K562 (cell line): ENCODE measurements at regions not wholly inside any gene's neighbourhood (a gene's known extent, or its start where the extent isn't known, plus 50 kb on each side); places are given as distances from the start of the nearest gene placed in this dataset.

Source experiments
- CREB1 ChIP-seq, 2 experiments: sonication (generic) in 1 of 2; formaldehyde crosslinking in 1 of 2; IDR thresholded peaks; 2 replicates each; pipeline versions ENCODE4 v1.6.1 to v1.8.0; 2012 to 2022; ENCODE audit warnings: inconsistent platforms in 1 of 2, mild to moderate bottlenecking in 1 of 2, missing genetic modification reagents in 1 of 2, moderate library complexity in 1 of 2
- CTCF ChIP-seq, 3 experiments: IDR thresholded peaks in 2 of 3; conservative IDR thresholded peaks in 1 of 3; 2 replicates each; pipeline ENCODE4 v1.5.1; 2011 to 2012; ENCODE audit warnings: low read length in 3 of 3, mild to moderate bottlenecking in 3 of 3, control low read depth in 2 of 3, improper control_type of control experiment in 1 of 3, inconsistent platforms in 1 of 3, low read depth in 1 of 3, mixed read lengths in 1 of 3, moderate library complexity in 1 of 3; ENCODE audit not compliant: insufficient read depth in 2 of 3
- GABPB1 ChIP-seq: sonication (generic); formaldehyde crosslinking; IDR thresholded peaks from 2 replicates; pipeline ENCODE4 v1.8.0; 2022; ENCODE audit warnings: mild to moderate bottlenecking, missing genetic modification reagents
- KLF16 ChIP-seq: IDR thresholded peaks from 2 replicates; pipeline ENCODE4 v1.6.1; 2016; ENCODE audit warnings: antibody characterized with exemption
- POLR2AphosphoS5 ChIP-seq: IDR thresholded peaks from 2 replicates; pipeline ENCODE4 v1.6.1; 2011; ENCODE audit warnings: mild to moderate bottlenecking, low read depth, low read length, moderate library complexity; ENCODE audit not compliant: control insufficient read depth, insufficient read depth
- POLR3G ChIP-seq: IDR thresholded peaks from 2 replicates; pipeline ENCODE4 v1.6.1; 2011; ENCODE audit not compliant: insufficient read length, insufficient replicate concordance; ENCODE audit errors: extremely low read depth
- RAD21 ChIP-seq, 2 experiments: fragments of 250-450 bp in 1 of 2; fragments of 450-650 bp in 1 of 2; sonication (Bioruptor Pico) in 1 of 2; formaldehyde crosslinking in 1 of 2; IDR thresholded peaks in 1 of 2; conservative IDR thresholded peaks in 1 of 2; 2 replicates each; pipeline versions ENCODE4 v1.4.0 to v1.8.0; 2020 to 2022; ENCODE audit warnings: mild to moderate bottlenecking in 2 of 2, moderate library complexity in 1 of 2
- ZNF212 ChIP-seq: fragments of 450-650 bp; formaldehyde crosslinking; IDR thresholded peaks from 2 replicates; pipeline ENCODE4 v1.4.0; 2020; ENCODE audit warnings: mild to moderate bottlenecking
- ZNF507 ChIP-seq: conservative IDR thresholded peaks from 2 replicates; pipeline ENCODE4 v1.6.1; 2017; ENCODE audit warnings: missing genetic modification characterization, missing compliant biosample characterization

- TF ChIP-seq GABPB1 (CRISPR knock-in tag) (no peak), POLR3G (no peak), CTCF (IDR thresholded peaks at IDR 0.05 in 2 of 3, conservative IDR thresholded peaks at IDR 0.05 in 1 of 3; ENCODE audit: insufficient read depth in 2 of 3, low read depth in 1 of 3, low read length in 3 of 3) (no peak), CREB1 (IDR thresholded peaks at IDR 0.05) (no peak), CREB1 (CRISPR knock-in tag; IDR thresholded peaks at IDR 0.05) (no peak), KLF16 (no peak), RAD21 (CRISPR knock-in tag; conservative IDR thresholded peaks at IDR 0.05 in 1 of 2, IDR thresholded peaks at IDR 0.05 in 1 of 2) (no peak), POLR2AphosphoS5 (no peak), ZNF507 (tag) (no peak), ZNF212 (no peak)
Observed at GRCh38 chr1:184186167-184186566, 134.6 kb downstream of the TSEN15 start.
